Fibroblast of pulmonary artery (primary cell): ENCODE measurements at regions not wholly inside any gene's neighbourhood (a gene's known extent, or its start where the extent isn't known, plus 50 kb on each side); places are given as distances from the start of the nearest gene placed in this dataset.

ENCODE experiments used
- DNase-seq: peaks from one replicate; pipeline ENCODE4 v3.0.0-alpha.2; 2010; ENCODE audit warnings: low read depth
- H3K4me3 ChIP-seq: replicated peaks from 2 replicates; pipeline ENCODE4 v1.5.1; 2011; ENCODE audit warnings: low read depth, mild to moderate bottlenecking, control low read depth, low read length, moderate library complexity
- TF ChIP-seq, protein P1 (sequence below): IDR thresholded peaks from 2 replicates; pipeline ENCODE4 v1.5.1; 2011; ENCODE audit warnings: mild to moderate bottlenecking, control low read depth, low read length, inconsistent platforms; ENCODE audit errors: missing control alignments

DNA sequence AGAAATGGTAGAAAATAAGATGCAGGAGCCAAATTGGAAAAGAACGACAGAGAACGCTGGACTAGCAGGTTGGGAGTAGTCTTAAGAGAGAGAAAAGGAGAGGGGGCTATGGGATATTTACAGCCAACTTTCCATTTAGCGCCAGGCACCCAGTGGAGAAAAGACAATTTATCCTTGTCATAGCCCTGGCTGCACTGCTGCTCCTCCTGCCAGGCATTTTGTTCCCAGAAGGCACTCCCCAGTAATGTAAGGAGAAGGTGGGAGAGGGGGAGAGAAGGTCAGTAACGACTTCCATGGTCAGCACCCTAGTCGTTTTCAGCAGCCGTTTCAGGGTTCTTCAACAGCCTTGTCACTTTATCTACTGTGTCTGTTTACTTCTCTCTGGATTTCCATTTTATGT lies 159.0 kb downstream of the TRMT11 start:
- no peak for DNase-seq
- TF ChIP-seq, protein P1, sequence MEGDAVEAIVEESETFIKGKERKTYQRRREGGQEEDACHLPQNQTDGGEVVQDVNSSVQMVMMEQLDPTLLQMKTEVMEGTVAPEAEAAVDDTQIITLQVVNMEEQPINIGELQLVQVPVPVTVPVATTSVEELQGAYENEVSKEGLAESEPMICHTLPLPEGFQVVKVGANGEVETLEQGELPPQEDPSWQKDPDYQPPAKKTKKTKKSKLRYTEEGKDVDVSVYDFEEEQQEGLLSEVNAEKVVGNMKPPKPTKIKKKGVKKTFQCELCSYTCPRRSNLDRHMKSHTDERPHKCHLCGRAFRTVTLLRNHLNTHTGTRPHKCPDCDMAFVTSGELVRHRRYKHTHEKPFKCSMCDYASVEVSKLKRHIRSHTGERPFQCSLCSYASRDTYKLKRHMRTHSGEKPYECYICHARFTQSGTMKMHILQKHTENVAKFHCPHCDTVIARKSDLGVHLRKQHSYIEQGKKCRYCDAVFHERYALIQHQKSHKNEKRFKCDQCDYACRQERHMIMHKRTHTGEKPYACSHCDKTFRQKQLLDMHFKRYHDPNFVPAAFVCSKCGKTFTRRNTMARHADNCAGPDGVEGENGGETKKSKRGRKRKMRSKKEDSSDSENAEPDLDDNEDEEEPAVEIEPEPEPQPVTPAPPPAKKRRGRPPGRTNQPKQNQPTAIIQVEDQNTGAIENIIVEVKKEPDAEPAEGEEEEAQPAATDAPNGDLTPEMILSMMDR = no peak
- H3K4me3 ChIP-seq = no peak overlapping the region

DNA sequence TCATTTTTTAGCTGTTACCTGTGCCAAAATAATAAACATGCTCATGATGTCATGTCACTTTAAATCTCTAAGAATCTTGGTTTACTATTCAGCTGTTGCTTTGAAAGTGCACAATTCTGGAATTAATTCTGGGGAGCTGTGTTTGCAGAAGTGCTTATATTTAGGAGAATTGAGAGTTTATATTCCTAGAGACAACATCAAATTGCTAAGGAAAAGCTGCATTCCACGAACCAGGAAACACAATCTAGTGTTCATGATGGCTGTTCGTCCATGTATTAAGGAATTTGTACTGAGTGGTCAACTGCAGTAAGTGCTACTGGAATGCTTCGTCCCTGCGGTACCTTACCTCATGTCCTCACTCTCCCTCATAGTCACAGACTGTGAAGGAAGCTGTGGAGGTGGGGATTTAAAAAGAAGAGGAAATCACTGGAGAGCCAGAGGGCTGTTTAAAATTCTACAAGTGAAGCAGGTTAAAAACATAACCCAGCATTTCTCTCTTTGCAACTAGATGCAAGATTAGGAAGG lies 161.0 kb downstream of the TRMT11 start:
- no peak for DNase-seq
- TF ChIP-seq, protein P1 = no peak
- no peak overlapping the region for H3K4me3 ChIP-seq

DNA sequence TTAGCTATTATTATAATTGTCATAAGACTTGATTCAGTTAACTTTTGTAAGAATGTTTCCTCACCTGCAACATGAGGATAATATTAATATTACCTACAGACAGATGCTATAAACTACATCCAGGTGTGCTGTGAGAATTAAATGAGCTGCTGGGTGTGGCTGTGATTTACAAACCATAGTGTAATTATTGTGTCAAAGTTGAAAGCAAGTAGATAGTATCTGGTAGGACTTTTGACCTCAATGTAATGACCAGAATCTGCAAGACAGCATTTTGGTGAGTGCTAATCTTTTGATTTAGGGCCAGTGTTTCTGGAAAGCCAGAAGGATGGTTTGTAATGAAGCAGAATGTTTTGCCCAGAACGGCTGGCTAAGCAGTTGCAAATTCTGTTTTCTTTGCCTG lies 162.5 kb downstream of the TRMT11 start:
- no peak overlapping the region for H3K4me3 ChIP-seq
- no peak for DNase-seq
- TF ChIP-seq, protein P1 = no peak

DNA sequence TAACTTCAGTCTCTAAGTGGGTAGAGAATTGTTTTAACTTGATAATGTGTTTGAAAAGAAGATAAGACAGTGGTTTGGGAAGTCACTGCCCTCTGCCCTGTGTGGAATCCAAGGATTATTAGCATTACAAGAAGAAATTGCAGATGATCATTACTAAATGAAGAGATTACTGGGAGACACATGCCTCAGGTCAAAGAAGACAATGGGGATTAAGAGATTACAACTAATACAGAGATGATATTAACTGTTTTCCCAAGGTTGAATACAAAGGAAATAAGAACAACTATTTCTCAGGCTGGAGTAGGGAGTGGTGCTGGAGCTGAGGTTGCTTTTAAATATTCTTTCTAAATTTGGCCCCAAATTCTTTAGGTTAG lies 166.0 kb downstream of the TRMT11 start:
- no peak for DNase-seq
- TF ChIP-seq, protein P1 = no peak
- no peak overlapping the region for H3K4me3 ChIP-seq

DNA sequence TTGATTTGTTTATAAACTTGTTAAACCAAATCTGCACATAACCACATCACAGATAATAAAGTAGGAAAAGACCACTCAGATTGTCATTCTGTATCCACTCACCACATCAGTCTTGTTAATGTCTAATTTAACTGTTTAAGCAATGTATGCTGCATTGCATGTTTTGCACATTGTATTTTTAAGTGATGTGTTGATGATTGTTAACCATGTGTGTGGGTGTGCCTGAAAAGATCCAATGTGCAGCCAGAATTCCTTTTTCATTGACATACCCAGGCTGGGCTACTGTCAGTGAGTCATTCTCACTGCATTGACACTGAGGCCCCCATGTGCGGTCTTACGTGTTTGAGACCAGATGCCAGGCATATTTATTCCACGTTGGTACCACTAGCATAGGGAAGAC lies 167.3 kb downstream of the TRMT11 start:
- TF ChIP-seq, protein P1 = no peak
- no peak overlapping the region for H3K4me3 ChIP-seq
- peak; percentile 16 for DNase-seq

DNA sequence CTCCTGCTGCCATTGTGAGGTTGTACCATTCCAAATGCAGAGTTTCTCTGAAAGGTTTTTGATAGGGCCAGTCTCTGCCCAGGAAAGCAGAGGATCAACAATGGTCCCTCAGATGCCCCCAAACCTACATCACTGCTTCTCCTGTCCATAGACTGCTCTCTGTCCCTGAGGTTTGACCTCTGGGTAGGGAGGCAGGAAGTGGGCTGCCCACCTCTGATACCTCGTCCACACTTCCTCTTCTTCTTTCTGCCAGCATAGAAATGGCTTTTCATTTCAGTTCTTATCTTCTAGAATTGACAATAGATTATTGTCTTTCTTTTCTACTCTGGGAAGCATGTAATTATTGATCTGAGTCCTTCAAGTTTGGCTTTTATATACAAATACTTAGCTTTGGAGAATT lies 170.6 kb downstream of the TRMT11 start:
- no peak overlapping the region for H3K4me3 ChIP-seq
- DNase-seq = no peak
- TF ChIP-seq, protein P1 = no peak

DNA sequence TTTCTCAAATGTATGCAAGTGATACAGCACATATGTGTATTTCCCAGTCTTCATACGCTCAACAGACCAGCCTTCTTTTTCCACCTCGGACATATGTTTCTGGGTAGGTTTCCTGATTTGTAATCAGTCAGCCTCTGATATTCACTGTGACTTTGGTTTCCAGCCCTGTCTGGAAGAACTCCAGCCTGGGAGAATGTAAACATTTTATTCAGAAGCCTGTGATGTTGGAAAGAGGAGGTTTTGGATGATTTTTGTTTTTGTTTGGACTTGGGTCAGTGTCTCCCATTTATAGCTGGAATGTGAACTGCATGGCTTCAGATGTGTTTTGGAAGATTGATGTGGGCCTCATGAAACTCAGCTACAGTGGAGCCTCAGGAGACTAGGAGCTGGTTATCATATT lies 172.2 kb upstream of the CENPW start:
- TF ChIP-seq, protein P1 = no peak
- no peak overlapping the region for H3K4me3 ChIP-seq
- no peak for DNase-seq
